ENCODE measurements at regions not wholly inside any gene's neighbourhood (a gene's known extent, or its start where the extent isn't known, plus 50 kb on each side); places are given as distances from the start of the nearest gene placed in this dataset.

GRCh38 chr5:160479220-160479619 lies 57.6 kb downstream of the PTTG1 start:
- no peak for TF ChIP-seq EGR1 (IDR thresholded peaks at IDR 0.05)
- TF ChIP-seq TAF1 (IDR thresholded peaks at IDR 0.05; ENCODE audit: low read depth) = no peak
- TF ChIP-seq FOXM1 (IDR thresholded peaks at IDR 0.05; ENCODE audit: borderline replicate concordance, low read depth) = no peak
- TF ChIP-seq, protein P1, sequence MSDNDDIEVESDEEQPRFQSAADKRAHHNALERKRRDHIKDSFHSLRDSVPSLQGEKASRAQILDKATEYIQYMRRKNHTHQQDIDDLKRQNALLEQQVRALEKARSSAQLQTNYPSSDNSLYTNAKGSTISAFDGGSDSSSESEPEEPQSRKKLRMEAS (IDR thresholded peaks at IDR 0.05) = no peak
- TF ChIP-seq, protein P2, sequence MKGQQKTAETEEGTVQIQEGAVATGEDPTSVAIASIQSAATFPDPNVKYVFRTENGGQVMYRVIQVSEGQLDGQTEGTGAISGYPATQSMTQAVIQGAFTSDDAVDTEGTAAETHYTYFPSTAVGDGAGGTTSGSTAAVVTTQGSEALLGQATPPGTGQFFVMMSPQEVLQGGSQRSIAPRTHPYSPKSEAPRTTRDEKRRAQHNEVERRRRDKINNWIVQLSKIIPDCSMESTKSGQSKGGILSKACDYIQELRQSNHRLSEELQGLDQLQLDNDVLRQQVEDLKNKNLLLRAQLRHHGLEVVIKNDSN (IDR thresholded peaks at IDR 0.05) = no peak
- TF ChIP-seq ZBTB7A (IDR thresholded peaks at IDR 0.05; ENCODE audit: low read depth) = no peak
- TF ChIP-seq NFIC (IDR thresholded peaks at IDR 0.05) = no peak
- no peak for TF ChIP-seq REST (IDR thresholded peaks at IDR 0.05; ENCODE audit: low read depth)
- no peak for TF ChIP-seq CREB1 (IDR thresholded peaks at IDR 0.05; ENCODE audit: low read depth)
- no peak for TF ChIP-seq YY1 (IDR thresholded peaks at IDR 0.05; ENCODE audit: low read depth)
- no peak for TF ChIP-seq TEAD4 (IDR thresholded peaks at IDR 0.05)
- TF ChIP-seq CEBPB (IDR thresholded peaks at IDR 0.05) = no peak
- no peak for TF ChIP-seq EP300 (IDR thresholded peaks at IDR 0.05; ENCODE audit: borderline replicate concordance)
- TF ChIP-seq TCF12 (IDR thresholded peaks at IDR 0.05; ENCODE audit: low read depth) = no peak
- no peak for TF ChIP-seq RAD21 (IDR thresholded peaks at IDR 0.05; ENCODE audit: low read depth)

DNA sequence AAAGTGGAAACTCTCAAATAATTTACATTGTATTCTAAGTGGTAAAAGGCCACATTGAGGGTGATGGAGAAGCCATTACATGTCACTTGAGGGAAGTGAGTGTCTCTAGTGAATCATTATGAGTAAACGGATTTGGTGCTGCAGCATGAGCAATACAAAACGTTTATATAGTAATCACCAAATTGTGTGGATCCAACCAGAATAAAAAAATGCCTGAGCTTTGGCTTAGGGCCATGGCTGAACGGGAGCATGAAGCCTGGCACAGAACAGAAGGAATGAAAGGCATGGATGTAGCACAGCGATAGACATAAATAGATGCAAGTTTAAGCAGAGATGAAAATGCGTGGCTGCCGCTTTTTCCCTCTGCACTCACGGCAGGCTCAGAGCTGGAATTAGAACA lies 58.3 kb downstream of the PTTG1 start:
- TF ChIP-seq CEBPB (IDR thresholded peaks at IDR 0.05) = no peak
- TF ChIP-seq NFIC (IDR thresholded peaks at IDR 0.05) = no peak
- TF ChIP-seq YY1 (IDR thresholded peaks at IDR 0.05; ENCODE audit: low read depth) = no peak
- no peak for TF ChIP-seq EP300 (IDR thresholded peaks at IDR 0.05; ENCODE audit: borderline replicate concordance)
- no peak for TF ChIP-seq RAD21 (IDR thresholded peaks at IDR 0.05; ENCODE audit: low read depth)
- no peak for TF ChIP-seq TEAD4 (IDR thresholded peaks at IDR 0.05)
- no peak for TF ChIP-seq REST (IDR thresholded peaks at IDR 0.05; ENCODE audit: low read depth)
- TF ChIP-seq, protein P1 (IDR thresholded peaks at IDR 0.05) = no peak
- no peak for TF ChIP-seq FOXM1 (IDR thresholded peaks at IDR 0.05; ENCODE audit: borderline replicate concordance, low read depth)
- TF ChIP-seq TAF1 (IDR thresholded peaks at IDR 0.05; ENCODE audit: low read depth) = no peak
- TF ChIP-seq, protein P2 (IDR thresholded peaks at IDR 0.05) = no peak
- TF ChIP-seq TCF12 (IDR thresholded peaks at IDR 0.05; ENCODE audit: low read depth) = no peak
- TF ChIP-seq EGR1 (IDR thresholded peaks at IDR 0.05) = no peak
- TF ChIP-seq CREB1 (IDR thresholded peaks at IDR 0.05; ENCODE audit: low read depth) = no peak
- TF ChIP-seq ZBTB7A (IDR thresholded peaks at IDR 0.05; ENCODE audit: low read depth) = no peak

GRCh38 chr5:160480652-160481051 lies 59.0 kb downstream of the PTTG1 start:
- TF ChIP-seq YY1 (IDR thresholded peaks at IDR 0.05; ENCODE audit: low read depth) = no peak
- no peak for TF ChIP-seq CREB1 (IDR thresholded peaks at IDR 0.05; ENCODE audit: low read depth)
- TF ChIP-seq FOXM1 (IDR thresholded peaks at IDR 0.05; ENCODE audit: borderline replicate concordance, low read depth) = no peak
- TF ChIP-seq ZBTB7A (IDR thresholded peaks at IDR 0.05; ENCODE audit: low read depth) = no peak
- no peak for TF ChIP-seq TCF12 (IDR thresholded peaks at IDR 0.05; ENCODE audit: low read depth)
- TF ChIP-seq, protein P1 (IDR thresholded peaks at IDR 0.05) = no peak
- TF ChIP-seq NFIC (IDR thresholded peaks at IDR 0.05) = no peak
- TF ChIP-seq CEBPB (IDR thresholded peaks at IDR 0.05) = no peak
- no peak for TF ChIP-seq TEAD4 (IDR thresholded peaks at IDR 0.05)
- no peak for TF ChIP-seq EGR1 (IDR thresholded peaks at IDR 0.05)
- no peak for TF ChIP-seq REST (IDR thresholded peaks at IDR 0.05; ENCODE audit: low read depth)
- no peak for TF ChIP-seq TAF1 (IDR thresholded peaks at IDR 0.05; ENCODE audit: low read depth)
- TF ChIP-seq, protein P2 (IDR thresholded peaks at IDR 0.05) = no peak
- no peak for TF ChIP-seq EP300 (IDR thresholded peaks at IDR 0.05; ENCODE audit: borderline replicate concordance)
- no peak for TF ChIP-seq RAD21 (IDR thresholded peaks at IDR 0.05; ENCODE audit: low read depth)
